ENCODE measurements at regions not wholly inside any gene's neighbourhood (a gene's known extent, or its start where the extent isn't known, plus 50 kb on each side); places are given as distances from the start of the nearest gene placed in this dataset.
A peak's percentile ranks its signal among the peaks of the same experiment; 100 is the strongest.

DNA sequence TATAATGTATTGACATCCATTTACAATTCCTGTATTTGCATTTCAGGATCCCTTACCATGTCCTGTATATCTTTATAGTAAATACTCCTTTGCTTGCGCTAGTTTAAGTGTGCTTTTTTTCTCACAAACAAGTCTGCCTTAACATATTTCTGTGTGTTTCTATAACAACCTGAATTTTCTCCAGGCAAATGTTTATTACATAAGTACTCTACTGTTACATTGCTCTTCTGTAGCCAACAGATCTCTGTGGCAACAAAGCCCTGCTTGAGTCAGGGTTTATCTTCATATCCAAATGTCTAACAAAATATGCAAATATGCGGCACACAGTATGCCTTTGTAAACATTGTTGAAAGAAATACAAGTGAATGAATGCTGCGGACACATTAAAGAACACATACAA is 625.5 kb downstream of the TLL1 start:
- no peak for DNase-seq

DNA sequence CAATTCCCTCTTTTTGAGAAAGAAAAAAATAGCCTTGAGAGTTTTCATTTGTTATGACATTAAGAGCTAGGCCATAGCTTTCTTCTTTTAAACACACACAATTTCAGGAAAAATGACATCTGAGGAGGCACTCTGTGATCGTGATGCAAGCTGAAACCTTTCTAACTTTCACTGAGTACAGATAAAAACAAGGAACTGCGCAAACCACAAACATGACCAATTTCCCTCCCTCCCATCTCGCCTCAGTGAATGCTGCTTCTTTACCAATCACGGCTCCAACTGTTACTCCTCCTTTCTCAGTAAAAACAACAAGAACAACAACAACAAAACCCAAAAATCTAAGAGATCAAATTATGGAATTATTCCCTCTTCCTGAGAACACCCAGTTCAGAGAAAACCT is 626.8 kb downstream of the TLL1 start:
- no peak for DNase-seq

DNA sequence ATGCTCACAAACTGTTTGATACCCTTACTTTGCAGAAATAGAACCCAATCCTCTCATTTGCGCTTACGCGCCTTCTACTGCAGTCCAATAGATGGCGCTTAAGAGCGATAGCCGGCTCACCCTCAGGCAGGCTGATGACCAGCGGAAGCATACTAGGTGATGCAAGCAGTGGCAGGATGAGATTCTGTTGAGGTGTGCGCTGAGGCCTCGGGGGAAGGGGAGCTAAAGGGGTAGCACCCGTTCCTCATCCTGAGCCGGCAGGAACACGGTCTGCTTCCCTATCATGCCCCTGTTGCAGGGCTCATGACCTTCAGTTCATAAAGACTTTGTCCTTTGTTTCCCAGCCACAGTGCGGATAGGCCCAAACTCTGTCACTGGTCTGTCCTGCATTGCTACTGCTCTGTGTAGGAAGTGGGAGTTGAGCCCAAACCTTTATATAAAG is 628.9 kb downstream of the TLL1 start:
- no peak for DNase-seq

DNA sequence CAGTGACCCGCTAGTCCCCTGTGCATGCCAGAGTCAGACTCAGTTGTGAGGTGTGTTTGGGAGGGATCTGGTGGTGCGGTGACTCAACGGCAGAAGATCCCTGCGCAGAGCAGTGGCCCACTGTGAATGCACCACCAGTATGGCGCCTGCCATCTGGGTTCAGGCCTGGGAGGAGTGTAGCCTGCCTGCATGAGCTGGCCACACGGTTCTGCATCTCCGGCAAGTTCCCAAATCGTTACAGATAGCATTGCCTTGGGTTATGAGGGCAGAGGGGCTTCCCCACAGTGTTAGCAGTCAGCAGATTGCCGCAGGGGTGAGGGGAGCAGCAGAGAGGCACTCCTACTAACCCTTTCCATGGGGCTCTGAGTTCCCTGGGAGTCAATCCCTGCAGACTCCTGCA is 629.6 kb downstream of the TLL1 start:
- no peak for DNase-seq

- DNase-seq, result no peak
These were observed 633.0 kb downstream of the TLL1 start for GRCh38 chr4:166506051-166506450.

- DNase-seq, result no peak
These were observed 639.2 kb downstream of the TLL1 start for GRCh38 chr4:166512267-166512666.

DNA sequence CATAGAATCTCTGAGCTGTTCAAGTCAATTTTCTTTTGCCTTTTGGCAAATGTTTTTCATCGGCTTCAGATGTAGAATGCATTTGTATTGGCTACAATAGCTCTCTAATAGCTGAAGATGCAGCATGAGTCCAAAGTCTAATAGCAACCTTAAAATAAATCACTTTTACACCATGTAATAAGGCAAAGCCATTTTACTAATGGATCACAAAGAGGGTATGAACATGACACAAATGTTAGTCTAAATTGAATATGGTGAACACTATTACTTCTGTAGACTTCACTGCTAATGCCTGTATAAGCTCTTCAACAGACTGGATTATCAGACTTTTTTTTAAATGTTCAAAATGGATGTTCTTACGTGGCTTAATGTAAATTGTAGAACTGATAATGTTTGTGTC is 645.3 kb downstream of the TLL1 start:
- no peak for DNase-seq

DNA sequence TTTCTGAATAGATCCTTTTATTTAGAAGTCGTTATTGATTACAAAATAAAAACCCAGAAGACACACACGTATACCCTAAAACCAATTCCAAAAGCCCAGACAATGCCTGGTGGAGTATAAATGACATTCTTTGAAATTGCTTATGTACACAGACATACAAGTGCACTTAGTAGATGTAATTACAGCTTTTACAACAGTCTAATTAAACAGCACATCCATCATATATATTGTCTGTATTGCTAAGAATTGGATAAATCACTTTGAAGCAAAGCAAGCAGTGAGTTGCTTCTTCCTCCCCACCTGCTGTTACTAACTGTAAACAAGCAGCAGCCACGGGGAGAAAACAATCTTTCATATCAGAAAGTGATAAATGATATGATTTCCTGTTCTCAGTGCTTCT is 645.7 kb downstream of the TLL1 start:
- DNase-seq, result peak; percentile 59

- DNase-seq, result no peak
These were observed 646.7 kb downstream of the TLL1 start for GRCh38 chr4:166519774-166520173.

- DNase-seq, result no peak
These were observed 654.5 kb downstream of the TLL1 start for GRCh38 chr4:166527500-166527899.

GRCh38 chr4:166531703-166532102 is 658.7 kb downstream of the TLL1 start:
- DNase-seq, result no peak

GRCh38 chr4:166535865-166536264 is 662.8 kb downstream of the TLL1 start:
- DNase-seq, result no peak

- no peak for DNase-seq
These were observed 665.5 kb downstream of the TLL1 start for GRCh38 chr4:166538491-166539005.

GRCh38 chr4:166546009-166546408 is 673.0 kb downstream of the TLL1 start:
- DNase-seq, result no peak

- DNase-seq, result no peak
These were observed 656.7 kb downstream of the SPOCK3 start for GRCh38 chr4:166577639-166578038.

DNA sequence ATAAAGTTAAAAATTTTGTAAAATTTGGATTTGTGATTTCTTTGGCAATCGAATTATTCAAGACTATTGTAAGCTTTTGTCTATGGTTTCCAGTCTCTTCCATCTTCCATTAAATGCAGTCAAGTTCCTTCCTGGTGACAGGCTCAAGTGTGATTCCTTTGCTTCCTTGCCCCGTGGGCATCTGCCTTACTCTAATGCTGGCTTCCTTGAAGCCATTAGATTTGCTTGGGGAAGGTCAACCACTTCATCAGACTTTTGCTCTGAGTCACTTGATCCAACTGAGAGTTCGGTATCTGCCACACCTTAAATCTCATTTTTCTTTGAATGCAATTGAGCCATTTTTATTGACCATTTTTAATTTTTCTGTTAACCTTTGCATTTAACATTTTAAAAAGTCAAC is 648.8 kb downstream of the SPOCK3 start:
- DNase-seq, result no peak

DNA sequence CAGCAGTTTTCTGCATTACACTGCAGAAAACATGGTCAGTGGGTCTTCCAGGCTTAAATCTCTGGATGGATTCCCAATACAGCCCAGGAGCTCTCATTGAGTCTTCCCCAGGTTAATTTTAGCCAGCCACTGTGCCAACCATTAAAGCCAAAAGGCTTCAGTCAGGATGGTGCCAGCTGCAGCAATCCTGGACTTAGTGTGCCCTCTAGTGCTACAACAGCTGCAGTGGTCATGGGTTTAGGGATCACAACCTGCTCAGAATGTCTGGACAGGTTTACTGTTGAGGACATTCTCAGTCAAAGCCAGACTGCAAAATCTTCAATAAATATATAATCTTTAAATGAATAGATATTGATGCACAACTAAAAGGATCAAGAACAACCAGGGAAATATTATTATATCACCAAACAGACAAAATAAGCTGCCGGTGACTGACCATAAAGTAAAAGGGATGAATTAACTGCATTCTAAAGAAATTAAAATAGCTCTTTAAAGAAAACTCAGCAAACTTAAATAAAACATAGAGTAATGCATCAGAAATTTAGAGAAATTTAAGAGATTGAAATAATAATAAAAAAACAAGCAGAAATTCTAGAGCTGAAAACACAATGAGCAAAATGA is 639.9 kb downstream of the SPOCK3 start:
- no peak for DNase-seq

- DNase-seq, result no peak
These were observed 634.0 kb downstream of the SPOCK3 start for GRCh38 chr4:166600264-166600663.

DNA sequence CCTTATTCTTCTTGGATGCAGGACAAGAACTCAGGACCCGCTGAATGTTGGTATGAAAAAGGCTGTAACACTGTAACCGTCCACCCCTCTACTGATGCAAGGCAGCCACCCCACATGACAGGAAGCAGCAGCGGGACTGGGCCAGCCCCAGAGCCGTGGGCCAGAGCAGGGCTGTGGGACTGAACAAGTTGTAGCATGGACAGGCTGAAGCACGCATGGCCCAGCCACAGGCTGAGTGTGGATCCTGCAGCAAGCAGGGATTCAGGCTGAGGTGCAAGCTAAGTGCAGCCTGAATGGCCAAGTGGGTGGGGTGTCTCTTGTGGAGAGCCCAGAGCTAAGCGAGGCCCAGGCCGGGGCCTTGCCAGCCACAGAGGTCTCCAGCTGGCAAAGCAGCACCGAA is 632.2 kb downstream of the SPOCK3 start:
- DNase-seq, result no peak

DNA sequence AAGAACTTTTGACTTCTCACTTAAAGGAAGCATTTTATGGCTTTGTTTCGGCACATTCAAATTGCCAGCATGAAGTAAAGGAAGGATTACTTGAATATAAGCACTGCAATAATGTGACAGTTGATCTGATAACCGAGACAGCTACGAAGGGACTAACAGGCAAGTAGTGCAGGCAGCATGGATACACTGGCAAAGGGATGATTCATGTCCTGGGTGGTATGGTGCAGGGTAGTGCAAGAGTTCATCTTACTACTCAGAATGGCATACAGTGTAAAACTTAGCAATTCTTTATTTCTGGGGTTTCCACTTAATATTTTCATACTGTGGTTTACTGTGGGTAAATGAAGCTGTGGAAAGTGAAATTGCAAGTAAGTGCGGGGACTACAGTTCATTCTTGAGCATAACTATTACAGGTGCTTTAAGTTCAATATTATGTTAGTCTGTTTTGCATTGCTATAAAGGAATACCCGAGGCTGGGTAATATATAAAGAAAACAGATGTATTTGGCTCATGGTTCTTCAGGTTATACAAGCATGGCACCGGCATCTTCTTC is 611.8 kb downstream of the SPOCK3 start:
- no peak for DNase-seq

DNA sequence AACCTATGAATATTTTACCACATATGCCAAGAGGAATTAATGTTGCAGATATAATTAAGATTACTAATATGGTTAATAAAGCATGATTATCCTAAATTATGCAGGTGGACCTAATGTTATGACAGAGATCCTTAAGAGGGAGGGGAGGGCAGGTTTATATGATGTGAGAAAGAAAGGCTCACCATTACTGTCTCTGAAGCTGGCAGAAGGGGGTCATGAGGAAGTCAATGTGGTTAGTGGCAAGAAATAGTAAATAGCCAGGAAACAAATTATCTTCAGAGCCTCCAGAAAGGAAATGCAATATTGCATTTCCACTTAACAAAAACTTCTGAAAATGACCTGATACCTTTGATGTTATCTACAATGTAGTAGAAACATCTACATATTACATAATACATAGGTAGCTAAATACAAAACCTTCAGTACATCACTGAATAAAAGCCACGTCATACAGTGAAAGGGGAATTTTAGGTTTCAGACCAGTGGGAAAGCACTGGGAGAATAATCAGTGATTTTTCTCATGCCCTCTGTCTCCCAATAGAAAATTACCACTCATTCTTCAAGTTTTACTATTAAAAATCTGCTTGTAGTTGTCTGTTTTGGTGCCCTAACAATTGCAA is 609.2 kb downstream of the SPOCK3 start:
- no peak for DNase-seq

DNA sequence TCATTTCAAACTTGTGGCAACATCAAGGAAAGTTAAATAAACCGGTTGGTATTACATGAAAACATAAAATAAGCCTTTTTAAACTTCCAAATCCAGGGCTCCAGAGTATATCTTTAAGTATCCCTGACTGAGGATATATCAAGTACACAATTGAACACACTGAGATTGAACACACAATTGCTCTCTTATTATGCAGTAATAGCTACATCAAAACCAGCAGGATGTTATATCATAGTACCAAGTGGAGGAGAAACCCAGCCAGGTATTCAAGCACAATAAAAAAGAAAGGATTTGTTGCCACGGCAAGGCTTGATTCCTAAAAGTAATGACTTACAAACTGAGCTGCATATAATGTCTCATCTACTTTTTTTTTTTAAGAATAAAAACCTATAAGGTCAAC is 605.8 kb downstream of the SPOCK3 start:
- DNase-seq, result no peak

- no peak for DNase-seq
These were observed 598.9 kb downstream of the SPOCK3 start for GRCh38 chr4:166635367-166635766.

GRCh38 chr4:166637816-166638215 is 596.5 kb downstream of the SPOCK3 start:
- no peak for DNase-seq

DNA sequence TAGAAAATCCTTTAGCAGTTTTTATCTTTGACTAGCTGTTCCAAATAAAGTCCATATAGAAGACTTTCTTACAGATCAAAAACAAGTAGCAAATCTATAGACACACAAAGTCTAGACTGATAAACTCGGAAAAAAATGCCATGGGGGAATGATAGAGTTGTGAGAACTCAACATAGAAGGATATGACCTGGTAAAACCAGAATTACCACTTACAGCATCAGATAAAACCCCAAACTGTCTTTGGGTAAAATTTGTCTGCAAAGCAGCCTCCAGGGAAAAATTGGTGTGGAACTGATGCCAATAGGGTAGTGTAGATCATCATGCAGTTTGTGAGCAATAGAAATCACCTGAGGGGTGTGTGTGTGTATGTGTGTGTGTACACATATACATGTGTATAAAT is 579.1 kb downstream of the SPOCK3 start:
- no peak for DNase-seq
